ENCODE measurements at regions not wholly inside any gene's neighbourhood (a gene's known extent, or its start where the extent isn't known, plus 50 kb on each side); places are given as distances from the start of the nearest gene placed in this dataset.

- H3K9me3 ChIP-seq: no peaks in the 10 kb centered on the region
- H3K27ac ChIP-seq: no peak overlapping the region
- no peaks in the 10 kb centered on the region for H3K27me3 ChIP-seq
- no peak for TF ChIP-seq CTCF (IDR thresholded peaks at IDR 0.05)
- TF ChIP-seq POLR2A (IDR thresholded peaks at IDR 0.05): no peak
- no peak overlapping the region for H3K4me3 ChIP-seq
- intact Hi-C loops (cut with DNase I; ENCODE audit: low total_unique reads): no loop called here
- H3K36me3 ChIP-seq: no peaks in the 10 kb centered on the region
- no peak for DNase-seq
- no peaks in the 10 kb centered on the region for H3K4me1 ChIP-seq
Measured at GRCh38 chr5:3350781-3351180, 244.9 kb upstream of the IRX1 start.

- intact Hi-C loops (cut with DNase I; ENCODE audit: low total_unique reads): no loop called here
- Histone ChIP-seq H3K36me3 (no peaks in the 10 kb centered on the region), H3K27ac (no peak overlapping the region), H3K4me3 (no peak overlapping the region), H3K27me3 (no peaks in the 10 kb centered on the region), H3K4me1 (no peaks in the 10 kb centered on the region), H3K9me3 (no peaks in the 10 kb centered on the region)
- TF ChIP-seq CTCF (IDR thresholded peaks at IDR 0.05) (no peak), POLR2A (IDR thresholded peaks at IDR 0.05) (no peak)
- DNase-seq: no peak
Measured at GRCh38 chr5:3349704-3350565, 245.7 kb upstream of the IRX1 start.

GRCh38 chr5:3348576-3349535 is 246.8 kb upstream of the IRX1 start:
- Histone ChIP-seq H3K9me3 (no peaks in the 10 kb centered on the region), H3K27ac (no peak overlapping the region), H3K4me3 (no peak overlapping the region), H3K36me3 (no peaks in the 10 kb centered on the region), H3K4me1 (no peaks in the 10 kb centered on the region), H3K27me3 (no peaks in the 10 kb centered on the region)
- no peak for DNase-seq
- TF ChIP-seq POLR2A (IDR thresholded peaks at IDR 0.05) (no peak), CTCF (IDR thresholded peaks at IDR 0.05) (no peak)
- intact Hi-C loops (cut with DNase I; ENCODE audit: low total_unique reads): no loop called here

GRCh38 chr5:3347741-3348140 is 247.9 kb upstream of the IRX1 start:
- intact Hi-C loops (cut with DNase I; ENCODE audit: low total_unique reads): no loop called here
- H3K4me1 ChIP-seq: no peaks in the 10 kb centered on the region
- TF ChIP-seq POLR2A (IDR thresholded peaks at IDR 0.05) (no peak), CTCF (IDR thresholded peaks at IDR 0.05) (no peak)
- H3K36me3 ChIP-seq: no peaks in the 10 kb centered on the region
- H3K4me3 ChIP-seq: no peak overlapping the region
- no peak overlapping the region for H3K27ac ChIP-seq
- no peaks in the 10 kb centered on the region for H3K27me3 ChIP-seq
- H3K9me3 ChIP-seq: no peaks in the 10 kb centered on the region
- DNase-seq: no peak
